Fibroblast of upper back skin (primary cell): ENCODE measurements at regions not wholly inside any gene's neighbourhood (a gene's known extent, or its start where the extent isn't known, plus 50 kb on each side); places are given as distances from the start of the nearest gene placed in this dataset.

Experiments
- DNase-seq: peaks from one replicate; pipeline ENCODE4 v3.0.0-alpha.2; 2013

DNA sequence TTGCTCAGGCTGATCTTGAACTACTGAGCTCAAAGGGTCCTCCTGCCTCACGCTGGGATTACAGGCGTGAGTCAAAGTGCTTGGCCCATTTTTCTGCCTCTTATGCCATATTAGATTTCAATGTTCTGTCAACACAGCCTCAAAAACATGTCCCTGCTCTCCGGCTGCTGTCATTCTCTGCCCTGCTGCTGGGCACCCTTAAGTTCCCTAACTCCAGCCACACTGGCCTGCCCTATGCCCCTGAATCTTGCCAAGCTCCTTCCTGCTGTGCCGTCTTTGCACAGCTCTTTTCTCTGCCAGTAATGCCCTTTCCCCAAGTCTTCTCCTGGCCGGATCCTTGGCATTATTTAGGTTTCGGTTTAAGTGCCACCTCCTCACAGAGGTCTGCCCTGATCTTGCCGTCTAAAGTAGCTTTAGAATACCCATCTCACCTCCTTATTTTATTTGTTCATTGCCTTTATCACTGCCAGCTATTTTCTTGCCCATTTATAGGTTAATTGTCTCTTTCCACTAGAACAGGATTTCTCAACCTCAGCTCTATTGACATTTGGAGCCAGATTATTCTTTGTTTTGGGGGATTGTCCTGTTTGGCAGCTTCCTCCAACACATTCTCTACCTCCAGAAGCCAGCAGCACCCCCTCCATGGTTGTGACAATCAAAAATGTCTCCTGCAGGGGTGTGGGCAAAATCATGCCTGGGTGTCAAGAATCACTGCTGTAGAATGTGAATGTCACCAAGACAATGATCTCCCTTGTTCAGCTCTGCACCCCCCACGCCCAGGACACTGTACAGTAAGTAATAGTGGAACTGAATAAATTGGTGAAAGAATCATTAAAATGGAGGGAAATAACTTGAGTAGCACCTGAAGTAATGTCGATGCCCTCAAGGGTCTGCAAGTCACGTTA, 168.2 kb downstream of the CYLD start:
- DNase-seq: no peak

DNA sequence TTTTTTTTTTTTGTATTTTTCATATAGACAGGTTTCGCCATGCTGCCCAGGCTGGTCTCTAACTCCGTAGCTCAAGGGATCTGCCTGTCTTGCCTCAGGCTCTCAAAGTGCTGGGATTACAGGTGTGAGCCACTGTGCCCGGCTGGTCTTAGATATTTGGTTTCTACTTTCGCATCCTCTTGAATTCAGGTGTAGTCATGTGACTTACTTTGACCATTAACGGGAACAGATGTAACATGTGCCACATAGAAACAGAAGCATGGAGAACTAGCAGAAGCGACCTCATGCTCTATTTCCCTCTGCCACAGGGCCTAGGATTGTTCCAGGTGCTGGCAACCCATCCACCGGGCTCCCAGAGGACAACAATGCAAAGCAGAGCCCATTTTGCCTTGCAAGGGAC, 166.6 kb downstream of the CYLD start:
- DNase-seq: no peak

DNA sequence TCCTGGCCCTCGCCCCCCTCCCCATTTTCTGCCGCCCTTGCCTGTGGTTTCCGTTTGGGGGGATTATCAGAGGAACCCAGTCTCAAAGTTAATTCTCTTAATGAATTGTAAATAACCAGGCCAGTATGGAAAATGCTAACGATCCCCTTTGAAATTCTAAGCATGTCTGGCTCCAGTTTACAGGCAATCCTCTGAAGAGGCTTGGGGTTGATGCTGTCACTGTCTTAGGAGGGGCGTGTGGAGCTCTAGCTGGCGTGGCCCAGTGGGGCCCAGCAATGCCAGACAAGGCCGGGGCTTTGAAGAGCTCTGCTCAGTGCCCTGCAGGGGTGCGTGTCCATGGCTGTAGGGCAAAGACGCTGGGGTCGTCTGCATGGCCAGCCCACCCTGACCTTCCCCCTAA, 164.6 kb downstream of the CYLD start:
- no peak for DNase-seq

DNA sequence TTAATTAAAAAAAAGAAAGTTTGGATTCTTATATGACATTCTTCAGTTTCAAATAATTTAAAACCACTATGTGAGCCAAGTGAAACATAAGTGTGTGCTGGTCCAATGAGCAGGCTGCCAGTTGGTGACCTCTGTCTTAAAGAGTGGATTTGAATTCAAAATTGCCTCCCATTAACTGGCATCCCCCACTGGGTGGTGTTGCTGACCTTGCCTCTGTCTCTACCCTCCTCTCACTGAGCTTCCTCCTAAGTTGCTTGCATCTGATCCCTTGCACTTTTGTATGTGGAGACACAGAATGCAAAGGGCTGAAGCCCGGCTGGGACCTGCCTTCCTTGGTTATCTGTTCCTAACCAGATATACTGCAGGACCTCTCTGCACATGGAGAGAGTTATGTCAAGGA, 160.6 kb downstream of the CYLD start:
- no peak for DNase-seq

DNA sequence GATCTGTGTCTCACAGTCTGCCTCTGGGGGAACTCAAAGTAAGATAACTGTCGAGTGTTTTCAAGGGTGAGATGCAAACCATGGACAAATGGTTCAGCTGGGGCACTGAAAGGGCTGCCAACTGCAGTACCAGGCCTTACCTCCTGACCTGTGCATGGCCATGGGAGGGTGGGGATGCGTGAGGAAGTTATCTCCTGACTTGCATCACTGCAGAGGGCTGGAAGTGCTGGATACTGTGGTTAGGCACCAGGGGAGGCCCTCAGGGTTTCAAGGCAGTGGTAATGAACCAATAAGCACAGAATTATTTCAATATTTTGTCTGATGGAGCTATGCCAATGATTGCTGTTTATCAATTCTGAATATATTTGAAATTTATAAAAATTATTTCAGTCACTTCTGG, 159.2 kb downstream of the CYLD start:
- DNase-seq: no peak

DNA sequence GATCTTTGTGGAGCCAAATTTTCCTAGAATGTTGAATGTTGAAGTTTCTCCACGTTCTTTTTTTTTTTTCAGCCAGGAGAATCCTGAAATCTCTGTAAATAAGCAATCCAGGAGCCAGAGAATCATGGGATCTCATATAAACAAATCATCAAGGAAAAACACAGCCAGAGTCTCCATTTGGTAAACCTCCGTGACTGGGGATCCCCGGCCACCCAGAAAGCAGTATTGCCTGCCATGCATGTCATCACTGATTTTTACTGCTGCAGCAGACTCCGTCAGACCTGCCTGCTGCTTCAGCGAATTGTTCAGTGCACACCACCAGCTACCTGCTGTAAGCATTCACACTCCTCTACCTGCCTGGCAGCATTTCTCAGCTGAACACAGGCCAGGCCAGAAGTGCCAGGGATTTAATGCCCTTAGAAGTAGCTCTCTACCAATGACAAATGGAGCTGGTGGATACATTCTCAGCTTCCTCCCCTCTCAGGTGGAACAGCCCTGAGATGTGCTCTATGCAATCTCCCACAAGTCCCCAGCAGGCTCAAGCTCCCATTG, 158.6 kb downstream of the CYLD start:
- DNase-seq: no peak

DNA sequence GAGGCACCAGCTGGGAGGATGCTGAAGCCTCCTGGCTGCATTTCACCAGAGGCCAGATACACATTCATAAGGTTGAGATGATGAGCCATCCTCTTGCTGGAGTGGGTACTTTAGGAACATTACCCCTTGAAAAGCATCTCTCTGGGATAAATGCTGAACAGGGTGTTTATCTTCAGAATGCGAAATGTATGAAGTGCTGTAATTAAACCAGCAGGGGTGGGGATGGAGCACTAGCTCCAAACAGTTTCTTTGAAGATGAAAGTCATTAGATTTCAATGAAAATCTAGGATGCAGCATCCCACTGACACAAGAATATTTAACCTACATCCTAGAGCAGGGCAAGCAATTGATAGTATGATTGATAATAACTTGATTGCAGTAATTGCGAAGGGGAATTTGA, 158.1 kb downstream of the CYLD start:
- DNase-seq: no peak

DNA sequence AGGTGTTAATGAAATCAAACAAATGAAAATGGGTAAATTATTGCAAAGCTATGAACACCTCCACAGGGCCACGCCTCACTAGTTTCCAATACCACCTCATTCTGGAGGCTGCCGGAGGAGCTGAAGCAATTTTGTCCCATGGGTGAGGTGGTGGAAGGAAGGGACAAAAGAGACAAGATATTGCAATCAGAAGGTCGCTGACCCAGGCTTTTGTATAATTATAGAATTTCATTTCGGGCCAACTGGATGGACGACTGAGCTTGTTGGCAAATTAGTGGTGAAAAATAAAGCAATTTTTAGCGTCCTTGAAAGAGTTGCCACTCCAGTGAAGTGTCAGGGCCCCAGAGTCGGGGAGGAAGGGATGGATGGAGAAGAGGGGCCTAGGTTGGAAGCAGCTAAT, 147.9 kb downstream of the CYLD start:
- no peak for DNase-seq

DNA sequence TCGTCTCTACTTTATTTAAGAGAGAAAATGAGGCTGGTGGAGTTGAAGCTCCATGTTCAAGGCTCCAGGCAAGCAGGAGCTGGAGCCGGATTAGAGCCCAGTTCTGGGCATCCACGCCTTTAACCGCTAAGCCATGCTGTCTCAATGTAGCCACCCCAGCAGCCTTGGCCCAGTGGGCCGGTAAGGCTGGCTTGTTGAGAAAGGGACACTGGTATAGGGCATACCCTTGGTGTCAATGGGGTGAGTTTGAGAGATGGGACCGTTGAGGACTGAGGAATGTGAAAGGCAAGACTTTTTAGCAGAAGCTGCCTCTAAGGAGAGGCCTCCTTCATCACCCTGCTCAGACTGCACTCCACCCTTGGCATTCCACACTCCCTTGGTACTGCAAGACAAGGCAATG, 147.4 kb downstream of the CYLD start:
- DNase-seq: no peak

DNA sequence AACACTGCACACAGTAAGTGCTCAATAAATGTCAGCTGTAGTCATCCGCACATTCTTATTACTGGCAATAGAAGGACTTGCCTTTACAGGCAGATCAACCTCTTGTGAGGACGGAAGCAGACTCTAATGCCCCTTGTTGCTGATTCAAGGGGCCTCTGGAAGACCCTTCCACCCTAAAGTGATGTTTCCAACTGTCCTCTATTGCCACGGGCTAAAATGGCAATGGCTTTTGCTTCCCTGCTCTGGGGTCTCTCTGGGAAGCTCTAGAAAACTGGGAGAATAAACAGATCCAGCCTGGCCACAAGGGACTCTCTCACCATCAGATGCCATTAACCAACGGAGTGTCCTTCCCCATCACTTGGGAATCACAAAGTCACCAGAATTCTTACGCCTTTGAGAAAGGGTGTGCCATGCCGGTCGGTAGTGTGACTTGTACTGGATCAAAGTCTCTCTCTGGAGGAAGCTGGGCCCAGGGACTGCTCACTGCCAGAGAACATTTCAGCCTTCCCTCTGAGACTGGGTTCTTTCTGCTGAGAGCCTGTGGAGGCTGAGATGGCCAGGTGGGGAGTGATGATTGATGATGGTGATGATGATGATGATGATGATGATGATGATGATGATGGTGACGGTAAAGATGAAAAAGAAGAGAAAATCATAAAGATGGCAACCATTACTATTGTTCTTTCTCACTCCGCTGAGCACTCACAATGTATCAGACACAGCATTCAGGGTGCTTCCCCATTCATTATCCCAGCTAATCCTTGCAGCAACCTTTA, 146.8 kb downstream of the CYLD start:
- DNase-seq: no peak

DNA sequence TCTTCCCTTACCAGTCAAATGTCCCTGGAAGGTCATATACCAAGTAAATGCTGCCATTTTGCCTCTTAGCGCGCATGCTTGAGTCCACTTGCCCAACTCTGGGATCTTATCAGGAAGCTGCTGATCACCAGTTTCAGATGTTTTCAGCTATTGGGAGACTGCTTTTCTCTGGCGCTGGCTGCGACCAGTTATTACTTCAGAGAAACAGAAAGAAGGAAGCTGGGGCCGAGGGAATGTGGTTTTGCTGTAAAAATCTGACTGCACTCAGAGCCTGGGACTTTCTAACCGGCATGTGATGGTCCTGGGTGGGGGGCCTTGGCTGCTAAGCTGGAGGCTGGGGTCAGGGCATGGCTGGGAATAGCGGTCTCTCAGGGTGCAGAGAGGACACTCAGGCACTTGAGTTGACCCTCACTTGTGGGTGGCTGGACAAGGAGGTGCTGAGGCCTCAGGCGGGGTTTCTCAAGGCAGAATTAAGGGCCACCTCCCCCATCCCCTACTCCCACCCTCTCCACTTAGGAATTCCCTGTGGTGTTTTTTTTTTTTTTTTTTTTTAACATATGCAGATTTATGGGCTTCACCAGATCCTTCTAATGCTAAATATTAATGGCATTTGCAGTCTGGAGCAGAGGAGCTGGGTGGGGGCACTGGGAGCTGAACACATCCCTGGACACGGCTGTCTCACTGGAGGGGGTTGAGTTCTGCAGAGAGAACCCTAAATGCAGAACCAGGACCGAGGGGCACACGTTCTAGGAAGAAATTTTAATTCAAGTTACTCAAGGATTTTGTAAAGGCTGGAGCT, 145.8 kb downstream of the CYLD start:
- DNase-seq: no peak

DNA sequence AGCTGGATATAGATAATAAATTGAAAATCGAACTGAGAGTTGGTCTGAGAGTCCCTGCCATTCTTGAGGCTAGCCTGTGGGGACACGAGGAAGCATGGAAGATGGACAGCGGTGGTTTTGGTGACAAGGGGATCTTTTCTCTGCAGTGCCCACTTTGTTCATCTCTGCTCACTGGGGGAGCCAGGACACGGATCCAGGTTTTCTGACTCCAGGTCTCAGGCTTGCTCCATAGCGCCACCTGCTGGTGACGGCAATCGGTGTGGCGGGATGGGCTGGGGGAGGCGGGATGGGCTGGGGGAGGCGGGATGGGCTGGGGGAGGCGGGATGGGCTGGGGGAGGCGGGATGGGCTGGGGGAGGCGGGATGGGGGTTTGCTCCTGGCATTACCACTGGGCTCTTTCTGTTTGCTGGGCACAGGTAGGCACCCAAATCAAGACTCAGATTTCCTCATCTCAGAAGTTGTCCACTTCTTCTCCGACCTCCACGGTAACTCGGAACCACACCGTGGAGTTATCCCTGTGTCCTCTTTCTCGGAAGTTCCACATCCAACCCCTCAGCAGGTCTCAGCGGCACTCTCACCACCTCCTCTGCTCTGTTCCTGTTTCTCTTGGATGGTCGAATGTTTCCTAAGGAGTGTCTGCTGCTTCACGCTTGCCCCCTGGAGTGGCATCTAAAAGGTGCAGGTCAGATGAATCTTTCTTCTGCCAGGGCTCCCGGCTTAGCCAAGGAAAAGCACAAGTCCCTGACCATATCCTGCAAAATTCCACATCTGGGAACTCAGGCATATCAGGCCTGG, 142.4 kb downstream of the CYLD start:
- no peak for DNase-seq

DNA sequence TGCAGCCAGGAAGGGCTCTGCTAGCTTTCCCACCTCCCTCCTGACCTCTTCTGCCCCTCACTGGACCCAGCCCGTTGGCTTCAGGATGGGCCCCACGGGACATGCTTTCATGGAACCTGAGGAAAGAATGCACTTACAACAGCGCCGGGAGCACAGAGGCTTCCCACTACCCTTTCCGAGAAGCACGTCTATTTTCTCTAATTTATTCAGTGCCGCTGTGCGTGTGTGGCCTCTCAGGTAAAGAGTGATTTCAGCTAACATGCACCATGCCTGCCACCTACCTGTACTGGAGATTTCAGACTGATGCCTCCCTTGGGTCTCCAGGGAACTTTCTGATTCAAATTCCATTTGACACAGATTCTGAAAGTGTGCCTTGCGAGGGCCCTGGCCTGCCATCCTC, 140.1 kb downstream of the CYLD start:
- no peak for DNase-seq

DNA sequence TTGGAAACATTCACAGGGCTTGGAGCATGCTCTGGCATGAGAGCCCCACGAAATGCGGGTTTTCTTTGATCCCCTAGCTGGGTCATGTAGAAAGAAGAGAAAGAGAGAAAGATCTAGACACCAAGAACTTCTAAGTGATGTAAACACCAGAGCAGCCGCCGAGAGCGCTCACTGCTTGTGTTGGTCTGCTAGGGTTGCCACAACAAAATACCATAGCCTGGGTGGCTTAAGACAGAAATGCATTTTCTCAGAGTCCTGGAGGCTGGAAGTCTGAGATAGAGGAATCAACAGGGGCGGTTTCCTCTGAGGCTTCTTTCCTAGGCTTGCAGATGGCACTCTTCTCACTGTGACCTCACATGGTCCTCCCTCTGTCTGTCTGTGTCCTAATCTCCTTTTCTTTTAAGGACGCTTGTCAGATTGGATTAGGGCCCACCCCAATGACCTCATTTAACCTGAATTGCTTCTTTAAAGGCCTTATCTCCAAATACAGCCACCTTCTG, 139.5 kb downstream of the CYLD start:
- no peak for DNase-seq

DNA sequence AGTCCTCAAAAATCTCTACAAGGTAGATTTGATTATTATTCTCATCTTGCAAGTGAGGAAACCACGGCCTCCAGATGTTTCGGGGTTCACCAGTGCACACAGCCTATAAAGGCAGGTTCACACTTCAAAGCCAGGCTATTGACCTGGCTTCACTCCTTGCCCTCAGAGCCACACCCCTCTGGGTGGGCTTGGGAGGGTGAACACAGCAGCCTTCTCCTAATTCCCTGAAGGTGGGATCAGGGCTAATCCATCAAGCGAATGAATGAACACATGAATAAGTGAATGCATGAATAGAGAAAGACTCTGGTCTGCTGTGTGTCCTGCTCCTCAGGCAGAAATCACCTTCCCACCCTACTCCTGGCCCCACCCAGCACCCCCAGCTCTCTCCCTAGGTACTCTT, 139.0 kb downstream of the CYLD start:
- DNase-seq: no peak

DNA sequence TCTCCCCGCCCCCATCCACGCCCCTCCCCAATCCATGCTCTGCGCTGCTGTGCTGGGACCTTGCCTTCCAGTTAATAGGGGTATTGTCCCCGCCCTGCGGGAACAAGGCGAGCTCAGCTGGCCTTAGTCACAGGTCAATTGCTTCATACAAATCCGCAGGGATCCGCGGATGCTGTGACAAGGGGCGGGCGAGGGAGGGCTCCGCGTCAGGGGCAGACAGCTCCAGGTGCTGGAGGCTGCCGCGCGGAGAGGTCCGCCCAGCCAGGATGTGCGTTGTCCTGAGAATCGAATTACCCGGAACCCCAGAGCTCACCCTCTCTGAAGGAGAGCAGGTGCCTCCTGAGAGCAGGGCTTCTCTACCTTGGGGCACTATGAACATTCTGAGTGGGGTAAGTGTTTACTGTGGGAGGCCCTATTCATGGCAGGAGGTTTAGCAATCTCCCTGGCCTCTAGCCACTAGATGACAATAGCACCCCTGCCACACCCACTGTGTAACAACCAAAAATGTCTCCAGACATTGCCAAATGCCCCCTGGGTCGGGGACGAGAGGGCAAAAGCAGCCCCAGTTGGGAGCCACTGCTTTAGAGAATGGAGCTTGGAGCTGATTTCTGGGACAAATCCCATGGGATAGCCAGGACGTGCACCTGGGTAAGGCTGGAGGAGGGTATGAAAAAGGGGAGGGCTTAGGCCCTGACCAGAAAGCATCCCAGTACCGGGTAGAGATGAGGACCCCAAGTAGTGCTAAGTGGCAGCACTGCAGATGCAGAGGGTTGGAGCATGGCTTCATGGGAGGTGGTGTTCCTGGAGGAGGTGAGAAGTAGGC, 138.2 kb downstream of the CYLD start:
- no peak for DNase-seq

DNA sequence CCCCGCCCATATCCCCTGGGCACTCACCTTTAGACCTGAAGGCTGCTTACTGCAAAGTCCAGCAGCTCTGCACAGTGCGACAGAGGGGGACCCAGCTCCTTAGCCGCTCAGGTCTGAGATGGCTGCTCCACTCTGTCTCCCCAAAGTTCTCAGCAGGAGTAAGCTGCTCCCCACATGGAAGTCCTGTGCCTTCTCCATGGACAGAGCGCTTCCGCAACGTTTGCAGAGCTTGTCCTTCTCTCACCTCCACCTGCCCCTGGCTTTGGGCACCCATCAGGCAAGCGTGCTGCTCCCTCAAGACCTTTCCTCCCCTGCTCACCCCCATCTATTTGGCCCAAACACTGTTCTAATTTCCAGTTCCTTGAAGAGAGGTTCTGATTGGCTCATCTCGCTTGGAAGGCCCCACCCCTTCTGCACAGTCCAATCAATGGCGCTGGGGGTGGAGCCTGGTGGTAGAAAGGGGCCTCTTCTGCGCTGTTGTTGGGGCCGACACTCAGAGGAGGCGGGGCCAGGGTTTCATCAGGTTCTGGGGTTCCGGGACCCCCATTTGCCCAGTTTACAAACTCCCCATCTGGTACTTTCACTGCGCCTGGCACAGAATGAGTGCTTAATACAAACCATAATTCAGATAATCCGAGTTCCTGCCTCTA, 137.2 kb downstream of the CYLD start:
- no peak for DNase-seq

DNA sequence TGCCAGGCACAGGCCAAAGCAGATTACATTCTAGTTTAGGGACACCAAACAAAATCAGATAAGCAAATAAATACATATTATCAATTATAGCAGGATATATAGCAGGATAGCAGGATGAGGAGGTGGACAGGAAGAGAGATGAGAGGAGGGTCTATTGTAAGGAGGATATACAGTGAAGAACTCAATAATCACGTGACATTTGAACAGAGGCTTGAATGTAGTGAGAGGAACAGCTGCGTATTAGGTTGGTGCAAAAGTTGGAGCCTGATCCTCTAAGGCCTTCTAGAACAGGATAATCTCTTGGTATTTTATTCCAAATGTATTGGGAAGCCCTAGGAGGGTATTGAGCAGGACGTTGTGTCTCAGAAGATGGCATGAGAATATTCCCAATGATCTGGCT, 136.7 kb downstream of the CYLD start:
- no peak for DNase-seq

DNA sequence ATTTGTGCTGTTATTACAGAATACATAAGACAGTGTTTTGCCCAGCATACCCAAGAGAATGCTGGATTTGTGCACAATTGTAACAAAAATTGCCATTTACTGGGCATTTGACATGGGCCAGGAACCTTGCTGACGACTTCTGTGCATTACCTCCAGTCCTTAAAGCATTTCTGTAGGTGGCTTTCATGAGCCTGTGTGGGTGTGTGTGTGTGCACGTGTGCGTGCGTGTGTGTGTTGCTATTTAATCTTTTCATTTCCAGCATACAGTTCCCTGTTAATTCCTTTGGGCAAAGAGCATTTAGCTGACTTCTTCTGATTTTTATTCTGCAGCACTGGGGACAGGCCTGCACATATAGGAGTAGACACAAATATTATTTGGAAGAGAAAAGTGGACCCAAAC, 134.4 kb downstream of the CYLD start:
- no peak for DNase-seq

DNA sequence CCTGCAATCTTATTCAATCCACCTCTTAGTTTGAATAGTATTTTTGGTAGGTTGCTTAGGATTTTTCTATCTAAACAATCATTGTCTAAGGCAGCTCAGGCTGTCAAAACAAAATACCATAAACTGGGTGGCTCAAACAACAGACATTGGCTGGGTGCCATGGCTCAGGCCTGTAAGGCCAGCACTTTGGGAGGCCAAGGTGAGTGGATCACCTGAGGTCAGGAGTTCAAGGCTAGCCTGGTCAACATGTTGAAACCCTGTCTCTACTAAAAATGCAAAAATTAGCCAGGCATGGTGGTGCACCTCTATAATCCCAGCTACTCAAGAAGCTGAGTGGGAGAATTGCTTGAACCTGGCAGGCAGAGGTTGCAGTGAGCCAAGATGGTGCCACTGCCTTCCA, 126.7 kb downstream of the CYLD start:
- DNase-seq: no peak

DNA sequence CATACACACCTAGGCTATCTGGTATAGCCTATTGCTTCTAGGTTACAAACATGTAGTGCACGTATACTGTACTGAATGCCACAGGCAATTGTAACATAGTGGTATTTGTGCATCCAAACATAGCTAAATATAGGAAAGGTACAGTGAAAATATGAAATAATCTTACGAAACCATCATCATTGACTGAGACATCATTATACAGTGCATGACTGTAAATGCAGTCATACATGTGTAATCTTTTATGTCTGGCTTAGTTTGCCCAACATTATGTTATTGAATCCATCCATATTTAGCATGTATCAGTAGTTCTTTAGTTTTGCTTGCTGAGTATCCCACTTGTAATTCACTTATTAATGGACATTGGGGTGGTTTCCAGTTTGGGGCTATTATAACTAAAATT, 124.9 kb downstream of the CYLD start:
- DNase-seq: no peak
